HCT116 (cell line): ENCODE measurements at regions not wholly inside any gene's neighbourhood (a gene's known extent, or its start where the extent isn't known, plus 50 kb on each side); places are given as distances from the start of the nearest gene placed in this dataset.

Source experiments
- ATAC-seq: fragments of 200-7000 bp; cut with Tn5 transposase; 2 replicates; pipeline ENCODE4 v1.9.1; 2020; ENCODE audit warnings: mild to moderate bottlenecking, moderate library complexity
- BruUV-seq: library from RNA; stranded (reverse); fragments of 400-500 nt; replicated peaks from 2 replicates; lab custom pipeline; 2021; lab: Mats Ljungman, UMichigan
- CTCF ChIA-PET: fragments of 300-600 bp; sonication (Branson Sonifier 250); formaldehyde crosslinking; loops from one replicate; lab custom pipeline; 2021; ENCODE audit warnings: antibody characterized with exemption; lab: Charles Lee
- POLR2A ChIA-PET: fragments of 300-600, 350-600 bp; sonication (Branson Sonifier 250); formaldehyde crosslinking; loops from one replicate; lab custom pipeline; 2021; ENCODE audit warnings: antibody characterized with exemption; lab: Charles Lee
- RAD21 ChIA-PET, 2 experiments: fragments of 300-600 bp; sonication (Branson Sonifier 250); formaldehyde crosslinking; loops; one replicate each; lab custom pipeline; 2023; ENCODE audit warnings: low total read pairs in 2 of 2; ENCODE audit not compliant: uncharacterized antibody in 2 of 2, unreplicated experiment in 2 of 2, low non-redundant PET in 1 of 2; lab: Charles Lee
- DNase-seq: peaks from one replicate; pipeline ENCODE4 v3.0.0-alpha.2; 2010; ENCODE audit warnings: low read depth, low spot score
- H2AFZ ChIP-seq: fragments of 200-600 bp; shearing (Covaris generic), sonication (generic); 2 replicates; pipeline ENCODE4 v1.6.1; 2017; ENCODE audit warnings: low read depth, mixed run types, mixed read lengths, antibody characterized with exemption, low read length; ENCODE audit not compliant: poor library complexity, severe bottlenecking
- H3K27ac ChIP-seq: 2 replicates; pipeline ENCODE4 v1.5.1; 2012; ENCODE audit warnings: low read depth, low read length
- H3K27me3 ChIP-seq: fragments of 200-600 bp; sonication (generic); 2 replicates; pipeline ENCODE4 v1.6.1; 2016; ENCODE audit warnings: mixed run types, low read length, mixed read lengths; ENCODE audit not compliant: insufficient read depth
- H3K36me3 ChIP-seq, 2 experiments: fragments of 200-500 bp in 1 of 2; fragments of 200-600 bp in 1 of 2; sonication (Bioruptor generic) in 1 of 2; sonication (generic) in 1 of 2; 2 replicates each; pipeline versions ENCODE4 v1.5.1 to v1.6.1; 2014 to 2016; ENCODE audit warnings: low read length in 2 of 2, inconsistent platforms in 1 of 2, mixed read lengths in 1 of 2, mixed run types in 1 of 2; ENCODE audit not compliant: insufficient read depth in 2 of 2, control insufficient read depth in 1 of 2
- H3K4me1 ChIP-seq, 2 experiments: fragments of 200-600 bp in 1 of 2; sonication (generic) in 1 of 2; 2 replicates each; pipeline versions ENCODE4 v1.5.1 to v1.6.1; 2012 to 2017; ENCODE audit warnings: low read length in 2 of 2, inconsistent platforms in 1 of 2, mild to moderate bottlenecking in 1 of 2, mixed read lengths in 1 of 2, mixed run types in 1 of 2, moderate library complexity in 1 of 2; ENCODE audit not compliant: insufficient read depth in 2 of 2, control insufficient read depth in 1 of 2
- H3K4me2 ChIP-seq: fragments of 200-600 bp; sonication (generic); 2 replicates; pipeline ENCODE4 v1.6.1; 2017; ENCODE audit warnings: mixed run types, low read length, mixed read lengths
- H3K4me3 ChIP-seq, 2 experiments: fragments of 200-600 bp in 1 of 2; sonication (generic) in 1 of 2; replicated peaks in 1 of 2; 2 replicates each; pipeline ENCODE4 v1.5.1; 2011 to 2016; ENCODE audit warnings: low read length in 2 of 2, control low read depth in 1 of 2, low read depth in 1 of 2, mild to moderate bottlenecking in 1 of 2, mixed read lengths in 1 of 2, mixed run types in 1 of 2
- H3K79me2 ChIP-seq: fragments of 200-600 bp; sonication (generic); 2 replicates; pipeline ENCODE4 v1.6.1; 2017; ENCODE audit warnings: mild to moderate bottlenecking, mixed run types, low read length, moderate library complexity, mixed read lengths; ENCODE audit not compliant: insufficient read depth
- H3K9ac ChIP-seq: fragments of 200-600 bp; sonication (generic); 2 replicates; pipeline ENCODE4 v1.6.1; 2016; ENCODE audit warnings: low read length, mixed read lengths
- H3K9me2 ChIP-seq: fragments of 200-600 bp; sonication (generic), shearing (Covaris generic); 2 replicates; pipeline ENCODE4 v1.6.1; 2017; ENCODE audit warnings: mixed run types, mild to moderate bottlenecking, moderate library complexity; ENCODE audit not compliant: insufficient read depth
- H3K9me3 ChIP-seq, 2 experiments: fragments of 200-500 bp in 1 of 2; fragments of 200-600 bp in 1 of 2; sonication (Bioruptor generic) in 1 of 2; sonication (generic) in 1 of 2; 2 replicates each; pipeline ENCODE4 v1.6.1; 2014 to 2017; ENCODE audit warnings: low read length in 2 of 2, mixed read lengths in 2 of 2, inconsistent platforms in 1 of 2, low read depth in 1 of 2, mild to moderate bottlenecking in 1 of 2, mixed run types in 1 of 2, moderate library complexity in 1 of 2; ENCODE audit not compliant: control insufficient read depth in 1 of 2, insufficient read depth in 1 of 2
- H4K20me1 ChIP-seq: fragments of 200-600 bp; sonication (generic), shearing (Covaris generic); 2 replicates; pipeline ENCODE4 v1.6.1; 2017; ENCODE audit warnings: mixed run types, mild to moderate bottlenecking, moderate library complexity; ENCODE audit not compliant: insufficient read depth
- CBX3 ChIP-seq: IDR thresholded peaks from 2 replicates; pipeline ENCODE4 v1.6.1; 2012; ENCODE audit warnings: low read depth
- CTCF ChIP-seq, 3 experiments: fragments of 200-600 bp in 1 of 3; sonication (generic) in 1 of 3; IDR thresholded peaks in 2 of 3; conservative IDR thresholded peaks in 1 of 3; 2 replicates each; pipeline ENCODE4 v1.5.1; 2012 to 2017; ENCODE audit warnings: low read depth in 2 of 3, low read length in 2 of 3, antibody characterized with exemption in 1 of 3, borderline replicate concordance in 1 of 3, control low read depth in 1 of 3, mild to moderate bottlenecking in 1 of 3, mixed read lengths in 1 of 3, mixed run types in 1 of 3, moderate library complexity in 1 of 3; ENCODE audit not compliant: insufficient read depth in 1 of 3
- ELF1 ChIP-seq: IDR thresholded peaks from 2 replicates; pipeline ENCODE4 v1.6.1; 2012; ENCODE audit warnings: low read depth, borderline replicate concordance
- EZH2phosphoT487 ChIP-seq: fragments of 200-600 bp; IDR thresholded peaks from 2 replicates; pipeline ENCODE4 v1.6.1; 2018; ENCODE audit warnings: antibody characterized with exemption, borderline replicate concordance
- FOSL1 ChIP-seq: IDR thresholded peaks from 2 replicates; pipeline ENCODE4 v1.6.1; 2012; ENCODE audit warnings: low read depth
- JUND ChIP-seq: IDR thresholded peaks from 2 replicates; pipeline ENCODE4 v1.6.1; 2012
- POLR2AphosphoS5 ChIP-seq: IDR thresholded peaks from 2 replicates; pipeline ENCODE4 v1.6.1; 2011; ENCODE audit warnings: mild to moderate bottlenecking, low read depth, low read length, moderate library complexity
- RAD21 ChIP-seq: IDR thresholded peaks from 2 replicates; pipeline ENCODE4 v1.6.1; 2012; ENCODE audit warnings: low read depth, mild to moderate bottlenecking
- REST ChIP-seq: IDR thresholded peaks from 2 replicates; pipeline ENCODE4 v1.6.1; 2012; ENCODE audit warnings: low read depth
- SIN3A ChIP-seq: IDR thresholded peaks from 2 replicates; pipeline ENCODE4 v1.6.1; 2012; ENCODE audit warnings: low read depth
- SRF ChIP-seq: IDR thresholded peaks from 2 replicates; pipeline ENCODE4 v1.6.1; 2012; ENCODE audit warnings: low read depth
- TCF7L2 ChIP-seq: IDR thresholded peaks from 2 replicates; pipeline ENCODE4 v1.7.0; 2011; ENCODE audit warnings: borderline replicate concordance, inconsistent platforms; ENCODE audit not compliant: insufficient read depth, insufficient read length; ENCODE audit errors: extremely low read depth
- ZFX ChIP-seq: fragments of 450-650 bp; IDR thresholded peaks from 2 replicates; pipeline ENCODE4 v1.6.1; 2017
- intact Hi-C: fragments of 100-400 bp; cut with micrococcal nuclease; formaldehyde crosslinking; loops from 2 replicates; pipeline ENCODE4 v1.10.0; 2022
- TF ChIP-seq, protein P1 (sequence below): IDR thresholded peaks from 2 replicates; pipeline ENCODE4 v1.6.1; 2012
- TF ChIP-seq, protein P2 (sequence below): IDR thresholded peaks from 2 replicates; pipeline ENCODE4 v1.6.1; 2012

DNA sequence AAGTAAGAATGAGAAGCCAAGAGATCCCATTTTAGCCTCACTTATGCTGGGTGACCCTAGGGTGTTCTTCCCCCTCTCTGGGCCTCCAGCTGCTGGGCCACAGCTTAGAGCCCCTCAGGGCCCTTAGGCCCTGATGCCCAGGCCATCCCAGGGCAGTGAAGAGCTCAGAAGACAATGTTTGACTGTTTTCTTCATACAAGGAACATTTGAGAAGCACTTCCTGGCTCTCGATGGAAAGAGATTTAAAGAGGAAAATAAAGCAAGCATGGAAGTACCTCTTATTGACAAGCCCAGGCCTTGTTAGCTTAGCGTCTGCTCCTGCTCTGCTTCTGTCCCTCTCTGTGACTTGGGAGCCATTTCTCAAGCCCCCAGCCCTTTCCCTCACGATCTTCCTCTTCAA lies 165.9 kb upstream of the SMIM23 start:
- H3K79me2 ChIP-seq = no peaks in the 10 kb centered on the region
- no peak overlapping the region for H2AFZ ChIP-seq
- H3K4me2 ChIP-seq = no peak overlapping the region
- peaks cover 9% of the 10 kb centered on the region for H3K27me3 ChIP-seq
- H4K20me1 ChIP-seq = no peaks in the 10 kb centered on the region
- H3K9me2 ChIP-seq = no peaks in the 10 kb centered on the region
- no peaks in the 10 kb centered on the region for H3K9me3 ChIP-seq
- ChIA-PET POLR2A (no interaction called here), RAD21 (no interaction called here), CTCF (interaction anchor here (0.9 kb wide), 1 partner anchor 12 kb away, joined by 3 read pairs; no protein-coding TSS in a partner anchor)
- no peaks in the 10 kb centered on the region for H3K36me3 ChIP-seq
- DNase-seq (no peak), ATAC-seq (no peak)
- no peak overlapping the region for H3K4me3 ChIP-seq
- no peak overlapping the region for H3K27ac ChIP-seq
- TF ChIP-seq EZH2phosphoT487 (no peak), ELF1 (no peak), CTCF (IDR thresholded peaks at IDR 0.05 in 2 of 3, conservative IDR thresholded peaks at IDR 0.05 in 1 of 3; ENCODE audit: borderline replicate concordance in 1 of 3, insufficient read depth in 1 of 3, low read depth in 2 of 3, low read length in 2 of 3) (no peak), CBX3 (no peak)
- TF ChIP-seq, protein P1, sequence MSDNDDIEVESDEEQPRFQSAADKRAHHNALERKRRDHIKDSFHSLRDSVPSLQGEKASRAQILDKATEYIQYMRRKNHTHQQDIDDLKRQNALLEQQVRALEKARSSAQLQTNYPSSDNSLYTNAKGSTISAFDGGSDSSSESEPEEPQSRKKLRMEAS = no peak
- BruUV-seq = no TSS peak
- H3K4me1 ChIP-seq = peaks cover 0 to 7% of the 10 kb centered on the region in 2 experiments; a peak in 3 of 4 replicates
- no peak overlapping the region for H3K9ac ChIP-seq
- intact Hi-C loops = no loop called here

GRCh38 chr5:171622010-171622409 lies 163.6 kb upstream of the SMIM23 start:
- Histone ChIP-seq H3K27ac (no peak overlapping the region), H2AFZ (no peak overlapping the region), H3K9me3 (no peaks in the 10 kb centered on the region), H4K20me1 (no peaks in the 10 kb centered on the region), H3K4me1 (no peaks in the 10 kb centered on the region), H3K4me2 (no peak overlapping the region), H3K9me2 (no peaks in the 10 kb centered on the region), H3K9ac (no peak overlapping the region), H3K4me3 (no peak overlapping the region), H3K79me2 (no peaks in the 10 kb centered on the region), H3K36me3 (no peaks in the 10 kb centered on the region), H3K27me3 (peaks cover 27% of the 10 kb centered on the region)
- RAD21 ChIA-PET = no interaction called here
- intact Hi-C loops = no loop called here
- ATAC-seq (no peak), DNase-seq (no peak)
- BruUV-seq = no TSS peak
- CTCF ChIA-PET = no interaction called here
- POLR2A ChIA-PET = no interaction called here
- TF ChIP-seq JUND (no peak), SIN3A (no peak), ZFX (no peak), SRF (no peak), POLR2AphosphoS5 (no peak), FOSL1 (no peak), RAD21 (no peak), TCF7L2 (no peak), REST (no peak), ELF1 (no peak)
- TF ChIP-seq, protein P2, sequence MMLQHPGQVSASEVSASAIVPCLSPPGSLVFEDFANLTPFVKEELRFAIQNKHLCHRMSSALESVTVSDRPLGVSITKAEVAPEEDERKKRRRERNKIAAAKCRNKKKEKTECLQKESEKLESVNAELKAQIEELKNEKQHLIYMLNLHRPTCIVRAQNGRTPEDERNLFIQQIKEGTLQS = no peak
